C4-2B (cell line): ENCODE measurements at regions not wholly inside any gene's neighbourhood (a gene's known extent, or its start where the extent isn't known, plus 50 kb on each side); places are given as distances from the start of the nearest gene placed in this dataset.

Source experiments
- CTCF ChIP-seq: fragments of 450-650 bp; conservative IDR thresholded peaks from 2 replicates; pipeline ENCODE4 v1.5.1; 2017; ENCODE audit warnings: mild to moderate bottlenecking
- ZFX ChIP-seq: fragments of 450-650 bp; IDR thresholded peaks from 2 replicates; pipeline ENCODE4 v1.6.1; 2017

GRCh38 chr13:76769271-76769791, 116.9 kb downstream of the KCTD12 start:
- TF ChIP-seq ZFX (no peak), CTCF (no peak)
